ENCODE measurements at regions not wholly inside any gene's neighbourhood (a gene's known extent, or its start where the extent isn't known, plus 50 kb on each side); places are given as distances from the start of the nearest gene placed in this dataset.

GRCh38 chr4:136731025-136731424 is 801.3 kb downstream of the PCDH18 start:
- no peaks in the 10 kb centered on the region for H4K20me1 ChIP-seq (ENCODE audit: control insufficient read depth, insufficient read depth, low read length, poor library complexity, severe bottlenecking)
- intact Hi-C loops (cut with micrococcal nuclease), result no loop called here
- no peaks in the 10 kb centered on the region for H3K9me3 Mint-ChIP-seq (ENCODE audit: insufficient read depth)
- H3K27me3 Mint-ChIP-seq, result no peaks in the 10 kb centered on the region
- H3K36me3 ChIP-seq (replicated peaks in 1 of 2; ENCODE audit: control extremely low read depth in 1 of 2, control insufficient read depth in 1 of 2, extremely low read depth in 1 of 2, insufficient read depth in 2 of 2, low read length in 1 of 2), result no peaks in the 10 kb centered on the region
- H3K4me1 Mint-ChIP-seq, result no peaks in the 10 kb centered on the region
- H3K27ac ChIP-seq (ENCODE audit: low read length in 2 of 2), result no peak overlapping the region
- H3K9me3 ChIP-seq (ENCODE audit: control extremely low read depth in 1 of 3, control insufficient read depth in 2 of 3, insufficient read depth in 1 of 3, low read length in 2 of 3), result no peaks in the 10 kb centered on the region
- no peak for DNase-seq
- ATAC-seq (ENCODE audit: low read depth), result no peak
- H3K4me3 ChIP-seq (ENCODE audit: control extremely low read depth in 1 of 5, extremely low read depth in 1 of 5, insufficient read depth in 1 of 5, low read depth in 2 of 5, low read length in 4 of 5), result no peak overlapping the region
- no peak overlapping the region for H2AFZ ChIP-seq (ENCODE audit: insufficient read depth, low read depth, low read length, poor library complexity, severe bottlenecking)
- POLR2A ChIA-PET, result no interaction called here
- H3K9ac ChIP-seq (ENCODE audit: low read length), result no peak overlapping the region
- no peak overlapping the region for H3K4me2 ChIP-seq (replicated peaks; ENCODE audit: low read depth, low read length, poor library complexity, severe bottlenecking)
- TF ChIP-seq CTCF (IDR thresholded peaks at IDR 0.05), result no peak
- H3K4me3 Mint-ChIP-seq, result no peak overlapping the region
- H3K27ac Mint-ChIP-seq, result no peak overlapping the region
- H3K79me2 ChIP-seq (ENCODE audit: control insufficient read depth, insufficient read depth, low read length), result no peaks in the 10 kb centered on the region
- no peaks in the 10 kb centered on the region for H3K27me3 ChIP-seq (replicated peaks in 1 of 4; ENCODE audit: control extremely low read depth in 1 of 4, control insufficient read depth in 3 of 4, insufficient read depth in 4 of 4, low read length in 3 of 4)
- CTCF ChIA-PET, result no interaction called here
- H3K4me1 ChIP-seq (ENCODE audit: control insufficient read depth in 2 of 2, insufficient read depth in 2 of 2, low read length in 2 of 2), result no peaks in the 10 kb centered on the region

GRCh38 chr4:136725286-136726081 is 806.8 kb downstream of the PCDH18 start:
- Histone ChIP-seq H3K9me3 (ENCODE audit: control extremely low read depth in 1 of 3, control insufficient read depth in 2 of 3, insufficient read depth in 1 of 3, low read length in 2 of 3) (no peaks in the 10 kb centered on the region), H4K20me1 (ENCODE audit: control insufficient read depth, insufficient read depth, low read length, poor library complexity, severe bottlenecking) (no peaks in the 10 kb centered on the region), H3K79me2 (ENCODE audit: control insufficient read depth, insufficient read depth, low read length) (no peaks in the 10 kb centered on the region), H2AFZ (ENCODE audit: insufficient read depth, low read depth, low read length, poor library complexity, severe bottlenecking) (no peak overlapping the region), H3K27me3 (replicated peaks in 1 of 4; ENCODE audit: control extremely low read depth in 1 of 4, control insufficient read depth in 3 of 4, insufficient read depth in 4 of 4, low read length in 3 of 4) (no peaks in the 10 kb centered on the region), H3K4me3 (ENCODE audit: control extremely low read depth in 1 of 5, extremely low read depth in 1 of 5, insufficient read depth in 1 of 5, low read depth in 2 of 5, low read length in 4 of 5) (no peak overlapping the region), H3K4me2 (replicated peaks; ENCODE audit: low read depth, low read length, poor library complexity, severe bottlenecking) (no peak overlapping the region), H3K36me3 (replicated peaks in 1 of 2; ENCODE audit: control extremely low read depth in 1 of 2, control insufficient read depth in 1 of 2, extremely low read depth in 1 of 2, insufficient read depth in 2 of 2, low read length in 1 of 2) (no peaks in the 10 kb centered on the region), H3K9ac (ENCODE audit: low read length) (no peak overlapping the region), H3K4me1 (ENCODE audit: control insufficient read depth in 2 of 2, insufficient read depth in 2 of 2, low read length in 2 of 2) (no peaks in the 10 kb centered on the region), H3K27ac (ENCODE audit: low read length in 2 of 2) (no peak overlapping the region)
- CTCF ChIA-PET, result no interaction called here
- Mint-ChIP-seq H3K4me1 (no peaks in the 10 kb centered on the region), H3K27ac (no peak overlapping the region), H3K9me3 (ENCODE audit: insufficient read depth) (peaks cover 6% of the 10 kb centered on the region), H3K27me3 (no peaks in the 10 kb centered on the region), H3K4me3 (no peak overlapping the region)
- intact Hi-C loops (cut with micrococcal nuclease), result no loop called here
- WGBS (ENCODE audit: insufficient coverage), result no CpG with 5 or more reads among the region's 4 CpGs
- TF ChIP-seq CTCF (IDR thresholded peaks at IDR 0.05), result no peak
- no peak for TF ChIP-seq EZH2 (IDR thresholded peaks at IDR 0.05; ENCODE audit: borderline replicate concordance, insufficient read depth, low read depth, low read length, poor library complexity, severe bottlenecking)
- ATAC-seq (ENCODE audit: low read depth) (no peak), DNase-seq (no peak)
- POLR2A ChIA-PET, result no interaction called here
